Loucy (cell line): ENCODE measurements at regions not wholly inside any gene's neighbourhood (a gene's known extent, or its start where the extent isn't known, plus 50 kb on each side); places are given as distances from the start of the nearest gene placed in this dataset.

Experiments used
- H2AFZ ChIP-seq: fragments of 200-600 bp; sonication (generic); 2 replicates; pipeline ENCODE4 v1.6.0; 2016; ENCODE audit warnings: antibody characterized with exemption, mild to moderate bottlenecking, low read length, moderate library complexity
- H3F3A ChIP-seq: fragments of 200-600 bp; 2 replicates; pipeline ENCODE4 v1.6.0; 2016; ENCODE audit warnings: antibody characterized with exemption, low read depth, mild to moderate bottlenecking
- H3K27me3 ChIP-seq: fragments of 200-600 bp; sonication (generic); 2 replicates; pipeline ENCODE4 v1.6.1; 2014; ENCODE audit warnings: low read length, mild to moderate bottlenecking; ENCODE audit not compliant: insufficient read depth, poor library complexity, severe bottlenecking
- H3K36me3 ChIP-seq: fragments of 200-600 bp; sonication (generic); 2 replicates; pipeline ENCODE4 v1.6.1; 2016; ENCODE audit warnings: low read length; ENCODE audit not compliant: insufficient read depth
- H3K4me1 ChIP-seq: fragments of 200-600 bp; sonication (generic); 2 replicates; pipeline ENCODE4 v1.5.1; 2014; ENCODE audit warnings: low read length, mild to moderate bottlenecking; ENCODE audit not compliant: insufficient read depth, poor library complexity, severe bottlenecking
- H3K4me2 ChIP-seq: fragments of 200-600 bp; sonication (generic); 2 replicates; pipeline ENCODE4 v1.6.0; 2014; ENCODE audit warnings: antibody characterized with exemption, low read length, low read depth, mild to moderate bottlenecking; ENCODE audit not compliant: poor library complexity, severe bottlenecking
- H3K4me3 ChIP-seq: fragments of 200-600 bp; sonication (generic); 2 replicates; pipeline ENCODE4 v1.5.1; 2014; ENCODE audit warnings: low read length, mild to moderate bottlenecking, mixed read lengths; ENCODE audit not compliant: poor library complexity, severe bottlenecking
- H3K79me2 ChIP-seq: fragments of 200-600 bp; sonication (generic); 2 replicates; pipeline ENCODE4 v1.6.1; 2014; ENCODE audit warnings: low read length; ENCODE audit not compliant: insufficient read depth
- H3K9ac ChIP-seq: fragments of 200-600 bp; sonication (generic); 2 replicates; pipeline ENCODE4 v1.6.0; 2014; ENCODE audit warnings: mild to moderate bottlenecking, low read depth, low read length, moderate library complexity; ENCODE audit not compliant: poor library complexity, severe bottlenecking
- H3K9me2 ChIP-seq: fragments of 200-600 bp; sonication (generic); replicated peaks from 2 replicates; pipeline ENCODE4 v1.6.1; 2016; ENCODE audit warnings: low read depth, low read length, mixed read lengths
- H3K9me3 ChIP-seq: fragments of 200-600 bp; sonication (generic); 2 replicates; pipeline ENCODE4 v1.6.1; 2014; ENCODE audit warnings: mild to moderate bottlenecking, antibody characterized with exemption, low read length, low read depth; ENCODE audit not compliant: insufficient read depth
- H4K20me1 ChIP-seq: fragments of 200-600 bp; sonication (generic); 2 replicates; pipeline ENCODE4 v1.6.0; 2014; ENCODE audit warnings: antibody characterized with exemption, low read length, mild to moderate bottlenecking; ENCODE audit not compliant: insufficient read depth, poor library complexity, severe bottlenecking
- CTCF ChIP-seq: fragments of 200-600 bp; sonication (generic); conservative IDR thresholded peaks from 2 replicates; pipeline ENCODE4 v1.5.1; 2014; ENCODE audit warnings: mild to moderate bottlenecking, antibody characterized with exemption, low read length
- EZH2phosphoT487 ChIP-seq: fragments of 200-600 bp; IDR thresholded peaks from 2 replicates; pipeline ENCODE4 v1.6.1; 2018; ENCODE audit warnings: antibody characterized with exemption, mild to moderate bottlenecking, moderate library complexity, borderline replicate concordance

DNA sequence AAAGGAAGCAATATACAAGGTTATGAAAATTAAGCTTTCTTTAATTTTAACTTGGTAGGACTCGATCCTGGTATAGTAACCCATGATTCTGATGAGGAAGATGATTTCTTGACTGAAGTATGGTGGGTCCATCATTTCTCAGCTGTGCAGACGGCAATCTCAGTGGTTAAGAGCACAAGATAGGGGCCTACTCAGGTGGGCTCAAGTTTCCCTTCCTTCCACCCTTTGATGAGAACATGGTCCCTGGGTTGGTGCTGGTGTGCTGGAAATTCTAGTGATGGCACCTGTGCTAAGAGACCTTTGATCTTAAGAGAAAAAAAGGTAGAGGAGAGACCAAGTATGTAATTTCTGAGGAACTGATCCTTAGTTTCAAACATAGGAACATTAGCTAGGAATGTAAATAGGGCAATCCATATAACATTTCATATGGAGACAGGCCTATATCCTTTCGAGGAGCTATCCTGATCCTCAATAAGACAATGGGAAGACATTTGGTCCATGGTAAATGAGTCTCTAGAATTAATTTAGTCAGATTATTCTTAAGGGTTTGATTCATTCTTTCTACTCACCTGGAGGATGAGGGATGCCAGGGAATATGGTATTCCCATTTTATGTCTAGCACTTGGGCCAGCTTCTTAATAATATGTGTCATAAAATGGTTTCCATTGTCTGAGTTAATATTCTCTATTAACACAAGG, 104.5 kb upstream of the NECTIN3 start:
- Histone ChIP-seq H3K9me3 (0 out of 2 replicates have a peak, but pooled peaks cover 4% of the 10 kb centered on the region), H4K20me1 (no peaks in the 10 kb centered on the region), H3F3A (no peaks in the 10 kb centered on the region), H3K27me3 (no peaks in the 10 kb centered on the region), H3K4me2 (no peak overlapping the region), H3K9me2 (no peaks in the 10 kb centered on the region), H3K4me1 (no peaks in the 10 kb centered on the region), H3K79me2 (no peaks in the 10 kb centered on the region), H3K36me3 (no peaks in the 10 kb centered on the region), H3K9ac (no peak overlapping the region), H2AFZ (no peak overlapping the region), H3K4me3 (no peak overlapping the region)
- TF ChIP-seq EZH2phosphoT487 (no peak), CTCF (no peak)

DNA sequence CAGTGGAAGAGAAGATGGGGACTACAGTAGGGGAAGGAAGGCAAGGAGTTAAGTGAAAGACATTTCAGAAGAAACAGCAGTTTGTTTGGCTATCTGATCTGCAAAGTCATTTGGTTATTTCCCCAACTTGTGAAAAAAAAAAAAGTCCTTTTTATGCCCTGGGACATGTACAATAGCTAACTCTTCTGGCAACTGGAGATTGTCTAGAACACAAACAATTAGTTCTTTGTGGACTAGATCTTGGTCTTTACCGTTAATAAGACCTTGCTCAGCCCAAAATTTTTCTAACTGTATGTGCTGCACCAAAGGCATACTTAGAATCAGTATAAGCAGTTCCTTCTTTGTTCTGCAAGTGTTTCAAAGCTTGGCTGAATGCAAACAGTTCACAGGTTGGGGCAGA, 103.5 kb upstream of the NECTIN3 start:
- TF ChIP-seq CTCF (no peak), EZH2phosphoT487 (no peak)
- Histone ChIP-seq H3K9ac (no peak overlapping the region), H3K27me3 (no peaks in the 10 kb centered on the region), H3K4me2 (no peak overlapping the region), H3K4me1 (no peaks in the 10 kb centered on the region), H2AFZ (peak overlapping the region; percentile 34; the same call in 1 of the 2 replicates), H4K20me1 (no peaks in the 10 kb centered on the region), H3K9me2 (no peaks in the 10 kb centered on the region), H3K4me3 (no peak overlapping the region), H3K79me2 (no peaks in the 10 kb centered on the region), H3K36me3 (no peaks in the 10 kb centered on the region), H3F3A (no peaks in the 10 kb centered on the region), H3K9me3 (no peaks in the 10 kb centered on the region)

- Histone ChIP-seq H3K4me3 (no peak overlapping the region), H3K9ac (no peak overlapping the region), H3F3A (no peaks in the 10 kb centered on the region), H3K27me3 (no peaks in the 10 kb centered on the region), H3K9me2 (no peaks in the 10 kb centered on the region), H3K79me2 (no peaks in the 10 kb centered on the region), H2AFZ (no peak overlapping the region), H3K4me1 (no peaks in the 10 kb centered on the region), H4K20me1 (no peaks in the 10 kb centered on the region), H3K4me2 (no peak overlapping the region), H3K36me3 (no peaks in the 10 kb centered on the region), H3K9me3 (no peaks in the 10 kb centered on the region)
- TF ChIP-seq EZH2phosphoT487 (no peak), CTCF (no peak)
Measured at GRCh38 chr3:110969229-110970211, 102.1 kb upstream of the NECTIN3 start.
